ENCODE measurements at regions not wholly inside any gene's neighbourhood (a gene's known extent, or its start where the extent isn't known, plus 50 kb on each side); places are given as distances from the start of the nearest gene placed in this dataset.

GRCh38 chr7:127064-127598 lies 65.2 kb upstream of the FAM20C start:
- TF ChIP-seq EP300 (IDR thresholded peaks at IDR 0.05; ENCODE audit: borderline replicate concordance) (no peak), RAD21 (IDR thresholded peaks at IDR 0.05; ENCODE audit: low read depth) (no peak), TEAD4 (IDR thresholded peaks at IDR 0.05) (no peak), FOXM1 (IDR thresholded peaks at IDR 0.05; ENCODE audit: borderline replicate concordance, low read depth) (no peak), YY1 (IDR thresholded peaks at IDR 0.05; ENCODE audit: low read depth) (no peak)
- TF ChIP-seq, protein P1, sequence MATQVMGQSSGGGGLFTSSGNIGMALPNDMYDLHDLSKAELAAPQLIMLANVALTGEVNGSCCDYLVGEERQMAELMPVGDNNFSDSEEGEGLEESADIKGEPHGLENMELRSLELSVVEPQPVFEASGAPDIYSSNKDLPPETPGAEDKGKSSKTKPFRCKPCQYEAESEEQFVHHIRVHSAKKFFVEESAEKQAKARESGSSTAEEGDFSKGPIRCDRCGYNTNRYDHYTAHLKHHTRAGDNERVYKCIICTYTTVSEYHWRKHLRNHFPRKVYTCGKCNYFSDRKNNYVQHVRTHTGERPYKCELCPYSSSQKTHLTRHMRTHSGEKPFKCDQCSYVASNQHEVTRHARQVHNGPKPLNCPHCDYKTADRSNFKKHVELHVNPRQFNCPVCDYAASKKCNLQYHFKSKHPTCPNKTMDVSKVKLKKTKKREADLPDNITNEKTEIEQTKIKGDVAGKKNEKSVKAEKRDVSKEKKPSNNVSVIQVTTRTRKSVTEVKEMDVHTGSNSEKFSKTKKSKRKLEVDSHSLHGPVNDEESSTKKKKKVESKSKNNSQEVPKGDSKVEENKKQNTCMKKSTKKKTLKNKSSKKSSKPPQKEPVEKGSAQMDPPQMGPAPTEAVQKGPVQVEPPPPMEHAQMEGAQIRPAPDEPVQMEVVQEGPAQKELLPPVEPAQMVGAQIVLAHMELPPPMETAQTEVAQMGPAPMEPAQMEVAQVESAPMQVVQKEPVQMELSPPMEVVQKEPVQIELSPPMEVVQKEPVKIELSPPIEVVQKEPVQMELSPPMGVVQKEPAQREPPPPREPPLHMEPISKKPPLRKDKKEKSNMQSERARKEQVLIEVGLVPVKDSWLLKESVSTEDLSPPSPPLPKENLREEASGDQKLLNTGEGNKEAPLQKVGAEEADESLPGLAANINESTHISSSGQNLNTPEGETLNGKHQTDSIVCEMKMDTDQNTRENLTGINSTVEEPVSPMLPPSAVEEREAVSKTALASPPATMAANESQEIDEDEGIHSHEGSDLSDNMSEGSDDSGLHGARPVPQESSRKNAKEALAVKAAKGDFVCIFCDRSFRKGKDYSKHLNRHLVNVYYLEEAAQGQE (IDR thresholded peaks at IDR 0.05; ENCODE audit: low read depth), result no peak
